Left ventricle myocardium inferior (tissue), 1 donor: ENCODE measurements at regions not wholly inside any gene's neighbourhood (a gene's known extent, or its start where the extent isn't known, plus 50 kb on each side); places are given as distances from the start of the nearest gene placed in this dataset.
"Not testable (repeated sequence)": the region's sequence is repeated elsewhere in the genome, so short reads cannot be mapped to it uniquely, and the experiment has no call there.

ENCODE experiments used
- DNase-seq: peaks from one replicate; pipeline ENCODE4 v3.0.0-alpha.2; 2020
- H3K27ac ChIP-seq: fragments of 200-600 bp; replicated peaks from 2 replicates; pipeline ENCODE4 v1.8.0; 2021
- H3K27me3 ChIP-seq: fragments of 200-600 bp; 2 replicates; pipeline ENCODE4 v1.8.0; 2021; ENCODE audit warnings: low read depth
- H3K36me3 ChIP-seq: fragments of 200-600 bp; 2 replicates; pipeline ENCODE4 v1.8.0; 2021
- H3K4me1 ChIP-seq: fragments of 200-600 bp; 2 replicates; pipeline ENCODE4 v1.8.0; 2021
- H3K4me3 ChIP-seq: fragments of 200-600 bp; 2 replicates; pipeline ENCODE4 v1.8.0; 2021; ENCODE audit warnings: mild to moderate bottlenecking, moderate library complexity
- H3K9me3 ChIP-seq: fragments of 200-600 bp; replicated peaks from 2 replicates; pipeline ENCODE4 v1.8.0; 2021
- intact Hi-C: fragments of 100-400 bp; cut with micrococcal nuclease; formaldehyde crosslinking; loops from one replicate; pipeline ENCODE4 v1.11.0; 2022
- TF ChIP-seq, protein P1 (sequence below): fragments of 200-600 bp; IDR thresholded peaks from 2 replicates; pipeline ENCODE4 v1.8.0; 2021; ENCODE audit warnings: antibody characterized with exemption, mild to moderate bottlenecking, borderline replicate concordance
- donor health status: DM: no; HTN: yes; CAD: no; lungs with severe emphysema.

DNA sequence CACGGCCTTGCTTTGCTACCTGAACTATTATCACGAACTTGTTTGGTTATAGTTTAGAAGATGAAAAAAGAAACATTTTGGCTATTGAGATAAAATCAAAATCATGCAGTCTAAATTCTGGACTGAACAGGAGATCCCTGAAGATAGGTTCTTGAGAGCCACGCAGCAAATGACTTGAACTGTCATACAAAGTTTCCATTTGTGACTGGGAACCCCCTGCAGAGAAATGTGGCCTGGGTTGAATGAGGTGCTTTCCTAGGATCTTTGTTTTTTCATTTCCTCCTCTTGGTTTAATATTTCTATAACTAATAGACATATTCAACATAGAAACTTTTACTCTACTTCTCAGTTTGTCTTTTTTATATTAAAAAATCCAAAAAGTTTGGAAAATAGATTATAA, 184.7 kb upstream of the TRPM3 start:
- Histone ChIP-seq H3K9me3 (no peaks in the 10 kb centered on the region), H3K4me3 (no peak overlapping the region), H3K4me1 (no peaks in the 10 kb centered on the region), H3K27me3 (no peaks in the 10 kb centered on the region), H3K27ac (no peak overlapping the region), H3K36me3 (no peaks in the 10 kb centered on the region)
- no peak for DNase-seq
- TF ChIP-seq, protein P1, sequence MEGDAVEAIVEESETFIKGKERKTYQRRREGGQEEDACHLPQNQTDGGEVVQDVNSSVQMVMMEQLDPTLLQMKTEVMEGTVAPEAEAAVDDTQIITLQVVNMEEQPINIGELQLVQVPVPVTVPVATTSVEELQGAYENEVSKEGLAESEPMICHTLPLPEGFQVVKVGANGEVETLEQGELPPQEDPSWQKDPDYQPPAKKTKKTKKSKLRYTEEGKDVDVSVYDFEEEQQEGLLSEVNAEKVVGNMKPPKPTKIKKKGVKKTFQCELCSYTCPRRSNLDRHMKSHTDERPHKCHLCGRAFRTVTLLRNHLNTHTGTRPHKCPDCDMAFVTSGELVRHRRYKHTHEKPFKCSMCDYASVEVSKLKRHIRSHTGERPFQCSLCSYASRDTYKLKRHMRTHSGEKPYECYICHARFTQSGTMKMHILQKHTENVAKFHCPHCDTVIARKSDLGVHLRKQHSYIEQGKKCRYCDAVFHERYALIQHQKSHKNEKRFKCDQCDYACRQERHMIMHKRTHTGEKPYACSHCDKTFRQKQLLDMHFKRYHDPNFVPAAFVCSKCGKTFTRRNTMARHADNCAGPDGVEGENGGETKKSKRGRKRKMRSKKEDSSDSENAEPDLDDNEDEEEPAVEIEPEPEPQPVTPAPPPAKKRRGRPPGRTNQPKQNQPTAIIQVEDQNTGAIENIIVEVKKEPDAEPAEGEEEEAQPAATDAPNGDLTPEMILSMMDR: no peak
- intact Hi-C loops: no loop called here

DNA sequence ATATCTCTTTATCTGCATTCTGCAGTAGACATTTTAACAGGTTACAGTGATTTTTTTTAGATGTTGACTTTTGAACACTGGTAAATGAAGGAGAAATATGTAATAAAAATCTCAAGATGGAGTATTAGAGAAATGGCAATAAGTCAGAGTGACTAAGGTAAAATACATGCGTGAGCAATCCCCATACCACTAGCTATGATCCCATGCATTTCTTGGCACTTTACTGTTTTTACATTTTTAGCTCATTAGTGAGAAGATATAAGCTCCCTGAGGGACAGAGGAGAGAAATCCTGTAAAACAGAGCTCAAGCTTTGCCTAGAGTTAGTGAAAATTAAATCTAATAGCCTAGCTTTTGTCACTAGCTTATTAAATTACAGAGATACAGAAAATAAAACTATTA, 181.9 kb upstream of the TRPM3 start:
- no peaks in the 10 kb centered on the region for H3K4me1 ChIP-seq
- TF ChIP-seq, protein P1: no peak
- no peak overlapping the region for H3K4me3 ChIP-seq
- intact Hi-C loops: no loop called here
- no peak for DNase-seq
- no peaks in the 10 kb centered on the region for H3K9me3 ChIP-seq
- no peak overlapping the region for H3K27ac ChIP-seq
- no peaks in the 10 kb centered on the region for H3K36me3 ChIP-seq
- H3K27me3 ChIP-seq: no peaks in the 10 kb centered on the region

DNA sequence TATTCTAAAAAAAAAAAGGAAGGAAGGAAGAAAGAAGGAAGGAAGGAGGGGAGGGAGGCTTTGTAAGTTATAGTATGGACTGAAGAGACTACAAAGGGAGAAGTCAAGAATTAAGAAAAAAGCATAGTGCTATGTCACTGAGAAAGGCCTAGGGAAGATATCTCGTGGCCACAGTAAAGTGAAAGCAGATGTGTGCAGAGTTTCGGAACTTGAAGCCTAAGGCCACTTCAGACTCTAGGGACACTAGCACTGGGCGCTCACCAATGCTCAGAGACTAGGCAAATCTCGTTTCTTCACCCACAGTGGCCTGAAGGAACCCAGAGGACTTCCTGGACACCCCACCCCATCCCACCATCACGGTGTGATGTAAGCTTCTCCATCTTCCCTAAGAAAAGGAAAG, 181.4 kb upstream of the TRPM3 start:
- no peak overlapping the region for H3K27ac ChIP-seq
- intact Hi-C loops: no loop called here
- H3K27me3 ChIP-seq: no peaks in the 10 kb centered on the region
- H3K4me1 ChIP-seq: no peaks in the 10 kb centered on the region
- no peak for DNase-seq
- H3K4me3 ChIP-seq: no peak overlapping the region
- H3K36me3 ChIP-seq: no peaks in the 10 kb centered on the region
- TF ChIP-seq, protein P1: no peak
- no peaks in the 10 kb centered on the region for H3K9me3 ChIP-seq

DNA sequence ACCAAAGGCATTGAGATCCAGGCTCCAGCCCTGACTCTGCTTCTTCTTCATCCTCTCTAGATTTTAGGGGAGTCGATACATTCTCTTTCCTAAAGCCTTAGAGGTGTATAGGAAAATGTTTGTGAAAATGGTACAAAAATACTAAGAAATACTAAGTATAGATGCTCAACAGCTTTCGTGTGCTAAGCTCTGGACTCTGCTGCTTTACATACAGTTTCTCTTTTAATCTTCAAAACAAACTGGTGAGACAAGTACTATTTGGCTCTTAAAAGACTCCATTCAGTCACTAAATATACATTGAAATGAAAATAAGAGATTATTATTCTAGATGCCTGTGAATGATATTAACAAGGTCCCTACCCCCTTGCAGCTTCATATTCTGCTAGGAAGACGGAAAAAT, 174.5 kb upstream of the TRPM3 start:
- Histone ChIP-seq H3K4me3 (no peak overlapping the region), H3K4me1 (peaks cover 4% of the 10 kb centered on the region), H3K9me3 (no peaks in the 10 kb centered on the region), H3K27me3 (no peaks in the 10 kb centered on the region), H3K27ac (no peak overlapping the region), H3K36me3 (no peaks in the 10 kb centered on the region)
- intact Hi-C loops: no loop called here
- DNase-seq: no peak
- TF ChIP-seq, protein P1: no peak

DNA sequence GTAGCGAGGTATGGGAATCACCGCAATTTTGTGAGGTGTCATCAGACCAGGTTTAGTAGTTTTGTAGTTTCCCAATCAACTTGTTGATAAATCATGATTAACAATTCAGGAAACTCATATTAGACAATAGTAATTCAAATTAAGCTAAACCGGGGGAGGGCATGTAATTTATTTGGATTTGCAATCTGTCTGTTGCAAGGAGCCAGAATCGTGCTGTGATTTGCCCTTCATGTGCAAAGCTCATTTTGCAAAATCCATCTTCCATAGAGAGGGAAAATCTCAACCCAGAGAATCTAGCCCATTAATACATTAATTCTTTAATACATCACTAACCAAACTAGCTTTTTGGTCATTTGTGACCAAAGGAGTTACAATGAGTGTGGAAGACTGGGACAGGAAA, 164.7 kb upstream of the TRPM3 start:
- DNase-seq: no peak
- intact Hi-C loops: no loop called here
- H3K9me3 ChIP-seq: no peaks in the 10 kb centered on the region
- no peaks in the 10 kb centered on the region for H3K27me3 ChIP-seq
- peak overlapping the region; percentile 14 for H3K27ac ChIP-seq
- H3K4me3 ChIP-seq: no peak overlapping the region
- TF ChIP-seq, protein P1: no peak
- H3K4me1 ChIP-seq: no peaks in the 10 kb centered on the region
- H3K36me3 ChIP-seq: no peaks in the 10 kb centered on the region

DNA sequence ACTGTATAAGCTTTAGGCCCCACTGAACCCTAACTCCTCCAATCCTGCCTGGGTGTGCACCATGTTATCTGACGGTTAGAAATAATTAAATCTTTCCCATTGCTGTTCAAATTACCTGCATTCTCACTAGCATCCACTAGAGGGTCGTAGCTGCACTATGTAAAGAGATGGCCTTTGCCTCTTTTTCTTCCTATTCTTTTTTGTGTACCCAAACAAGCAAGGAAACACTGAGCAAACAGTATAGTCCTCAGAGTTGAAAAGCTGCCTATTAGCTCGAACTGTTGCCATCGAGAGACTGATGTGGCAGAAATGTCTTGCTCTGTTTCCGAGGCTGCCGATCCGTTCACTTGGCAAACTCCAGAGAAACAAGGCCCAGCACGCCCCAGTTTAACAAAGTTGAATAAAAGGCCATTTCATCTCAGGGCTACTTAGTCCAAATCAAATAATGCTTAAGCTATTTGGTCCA, 163.8 kb upstream of the TRPM3 start:
- Histone ChIP-seq H3K27ac (no peak overlapping the region), H3K9me3 (no peaks in the 10 kb centered on the region), H3K4me1 (no peaks in the 10 kb centered on the region), H3K36me3 (no peaks in the 10 kb centered on the region), H3K4me3 (no peak overlapping the region), H3K27me3 (no peaks in the 10 kb centered on the region)
- TF ChIP-seq, protein P1: peak; percentile 90
- intact Hi-C loops: no loop called here
- no peak for DNase-seq

DNA sequence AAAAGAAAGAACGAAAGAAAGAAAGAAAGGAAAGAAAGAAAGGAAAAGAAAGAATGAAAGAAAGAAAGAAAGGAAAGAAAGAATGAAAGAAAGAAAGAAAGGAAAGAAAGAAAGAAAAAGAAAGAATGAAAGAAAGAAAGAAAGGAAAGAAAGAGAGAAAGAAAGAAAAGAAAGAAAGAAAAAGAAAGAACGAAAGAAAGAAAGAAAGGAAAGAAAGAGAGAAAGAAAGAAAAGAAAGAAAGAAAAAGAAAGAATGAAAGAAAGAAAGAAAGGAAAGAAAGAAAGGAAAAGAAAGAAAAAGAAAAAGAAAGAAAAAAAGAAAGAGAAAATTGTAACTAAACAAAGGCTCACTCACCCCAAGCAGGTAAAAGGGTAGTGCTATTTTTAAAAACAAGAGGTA, 160.7 kb upstream of the TRPM3 start:
- H3K4me3 ChIP-seq, DNase-seq, H3K9me3 ChIP-seq, H3K27ac ChIP-seq, intact Hi-C loops, H3K4me1 ChIP-seq, H3K27me3 ChIP-seq, H3K36me3 ChIP-seq: not testable (repeated sequence)
